GM12892 (cell line): ENCODE measurements at regions not wholly inside any gene's neighbourhood (a gene's known extent, or its start where the extent isn't known, plus 50 kb on each side); places are given as distances from the start of the nearest gene placed in this dataset.

Source experiments
- DNase-seq: peaks from one replicate; pipeline ENCODE4 v3.0.0; 2011; ENCODE audit not compliant: insufficient read length
- FAIRE-seq: peaks from 2 replicates; lab custom pipeline; 2011; peaks lifted over from hg19 to GRCh38; lab: Jason Lieb, UNC
- POLR2A ChIP-seq: IDR thresholded peaks from 2 replicates; pipeline ENCODE4 v1.6.1; 2011; ENCODE audit warnings: low read depth, low read length, control low read depth
- POLR2AphosphoS5 ChIP-seq: IDR thresholded peaks from 2 replicates; pipeline ENCODE4 v1.6.1; 2011; ENCODE audit warnings: low read depth, low read length, control low read depth
- TAF1 ChIP-seq: IDR thresholded peaks from 2 replicates; pipeline ENCODE4 v1.6.1; 2011; ENCODE audit warnings: low read depth, mild to moderate bottlenecking, control low read depth, low read length, borderline replicate concordance

- no peak for FAIRE-seq
- TF ChIP-seq POLR2AphosphoS5 (no peak), TAF1 (no peak), POLR2A (no peak)
- DNase-seq, result no peak
These were observed 370.1 kb upstream of the TLE4 start for GRCh38 chr9:79201636-79202035.

DNA sequence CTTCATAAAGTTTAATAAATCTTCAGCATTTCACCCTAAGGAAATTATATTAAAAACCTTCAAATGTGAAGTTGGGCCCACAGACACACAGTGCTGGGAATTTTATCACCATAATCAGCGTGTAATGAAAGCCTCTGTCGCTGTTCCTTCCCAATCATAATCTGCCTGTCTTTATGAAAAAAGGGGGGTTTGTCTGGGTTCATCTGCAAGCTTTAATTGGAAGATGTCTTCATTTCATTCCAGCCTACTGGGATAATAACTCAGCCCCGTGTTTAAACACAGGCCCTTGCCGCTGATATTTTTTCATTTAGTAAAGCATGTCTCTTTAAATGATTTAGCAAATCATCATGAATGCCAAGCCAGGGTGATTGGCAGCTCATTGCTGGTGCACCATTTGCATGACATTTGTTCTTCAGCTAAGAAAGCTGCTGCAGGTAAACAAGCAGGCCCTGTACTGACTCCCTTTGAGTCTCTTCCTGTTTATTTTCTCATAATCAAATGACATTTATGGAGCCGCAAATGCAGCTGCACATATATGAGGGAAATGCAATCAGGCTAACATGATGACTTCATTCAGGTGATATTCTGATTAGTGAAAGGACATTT is 362.9 kb upstream of the TLE4 start:
- DNase-seq (no peak), FAIRE-seq (no peak)
- TF ChIP-seq POLR2AphosphoS5 (no peak), POLR2A (no peak), TAF1 (no peak)

DNA sequence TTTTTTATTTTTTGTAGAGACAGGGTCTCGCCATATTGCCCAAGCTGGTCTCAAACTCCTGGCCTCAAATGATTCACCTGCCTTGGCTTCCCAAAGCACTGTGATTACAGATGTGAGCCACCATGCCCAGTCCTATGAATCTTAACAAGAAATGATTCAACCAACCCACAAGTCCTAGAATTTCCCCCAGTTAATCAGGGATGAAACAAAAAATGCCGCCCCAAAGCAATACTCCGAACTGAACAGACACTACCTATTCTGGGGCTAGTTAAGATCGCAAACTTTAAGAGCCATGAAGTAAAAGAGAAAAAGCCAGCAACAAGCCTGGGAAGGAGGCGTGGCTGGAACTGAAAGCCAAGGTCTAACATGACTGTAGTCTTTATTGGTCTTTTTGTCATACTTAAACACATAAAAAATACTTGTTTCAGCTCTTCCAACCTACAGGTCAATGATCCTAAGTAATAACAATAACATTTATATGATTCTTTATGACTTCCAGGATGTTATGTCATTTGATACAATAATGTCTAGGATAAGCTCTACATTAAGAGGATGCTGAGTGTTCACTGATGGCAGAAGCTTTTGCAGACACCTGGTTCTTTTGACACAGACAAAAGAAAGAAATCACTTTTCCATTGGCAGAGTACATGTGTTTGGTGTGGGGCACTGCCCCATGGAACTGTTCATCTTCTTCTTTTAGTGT is 361.1 kb upstream of the TLE4 start:
- DNase-seq (no peak), FAIRE-seq (no peak)
- TF ChIP-seq TAF1 (no peak), POLR2A (no peak), POLR2AphosphoS5 (no peak)

GRCh38 chr9:79213417-79214125 is 358.2 kb upstream of the TLE4 start:
- TF ChIP-seq TAF1 (no peak), POLR2AphosphoS5 (no peak), POLR2A (no peak)
- FAIRE-seq, result no peak
- DNase-seq, result no peak

- no peak for FAIRE-seq
- TF ChIP-seq POLR2AphosphoS5, result no peak
- TF ChIP-seq POLR2A, result no peak
- no peak for TF ChIP-seq TAF1
- no peak for DNase-seq
These were observed 355.9 kb upstream of the TLE4 start for GRCh38 chr9:79215821-79216220.

- TF ChIP-seq POLR2AphosphoS5, result no peak
- TF ChIP-seq POLR2A, result no peak
- TF ChIP-seq TAF1, result no peak
- DNase-seq (no peak), FAIRE-seq (no peak)
These were observed 351.5 kb upstream of the TLE4 start for GRCh38 chr9:79220251-79220650.

DNA sequence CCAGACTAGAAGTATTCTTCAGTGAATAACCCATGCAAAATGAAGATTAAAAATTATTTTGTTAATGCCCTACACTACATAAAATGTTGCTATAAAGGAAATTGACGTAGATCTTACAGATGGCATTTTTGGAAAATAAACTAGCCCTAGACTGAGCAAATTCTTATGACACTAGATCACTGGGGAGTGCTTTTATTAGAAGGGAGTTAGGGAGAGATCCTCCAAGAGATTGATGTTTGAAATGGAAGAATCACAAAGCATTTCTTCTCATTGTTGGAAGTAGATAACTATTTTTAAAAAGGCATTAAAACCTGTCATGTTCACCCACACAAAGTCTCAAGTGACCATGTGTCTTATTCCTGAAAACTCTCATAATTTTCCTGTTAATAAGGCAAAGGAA is 351.1 kb upstream of the TLE4 start:
- DNase-seq, result no peak
- TF ChIP-seq POLR2A (no peak), POLR2AphosphoS5 (no peak), TAF1 (no peak)
- no peak for FAIRE-seq

GRCh38 chr9:79221084-79221483 is 350.7 kb upstream of the TLE4 start:
- DNase-seq (no peak), FAIRE-seq (no peak)
- TF ChIP-seq TAF1 (no peak), POLR2A (no peak), POLR2AphosphoS5 (no peak)

GRCh38 chr9:79222483-79222882 is 349.3 kb upstream of the TLE4 start:
- FAIRE-seq (no peak), DNase-seq (no peak)
- TF ChIP-seq TAF1, result no peak
- TF ChIP-seq POLR2A, result no peak
- TF ChIP-seq POLR2AphosphoS5, result no peak

GRCh38 chr9:79224672-79225433 is 346.9 kb upstream of the TLE4 start:
- TF ChIP-seq POLR2A, result no peak
- TF ChIP-seq POLR2AphosphoS5, result no peak
- TF ChIP-seq TAF1, result no peak
- DNase-seq (no peak), FAIRE-seq (no peak)

GRCh38 chr9:79233542-79233941 is 338.2 kb upstream of the TLE4 start:
- FAIRE-seq (no peak), DNase-seq (no peak)
- no peak for TF ChIP-seq TAF1
- TF ChIP-seq POLR2A, result no peak
- no peak for TF ChIP-seq POLR2AphosphoS5
